Esophagus mucosa (tissue), 1 donor: ENCODE measurements at regions not wholly inside any gene's neighbourhood (a gene's known extent, or its start where the extent isn't known, plus 50 kb on each side); places are given as distances from the start of the nearest gene placed in this dataset.

ENCODE experiments used
- ATAC-seq: fragments of 200-7000 bp; cut with Tn5 transposase; one replicate; pipeline ENCODE4 v1.9.1; 2020
- donor health status: DM: yes; HTN: yes; CAD: no.

GRCh38 chr2:128834207-128834879, 515.7 kb upstream of the HS6ST1 start:
- no peak for ATAC-seq

- no peak for ATAC-seq
Observed at GRCh38 chr2:128834880-128835252, 516.2 kb upstream of the HS6ST1 start.

GRCh38 chr2:128835342-128835855, 516.7 kb upstream of the HS6ST1 start:
- no peak for ATAC-seq

- no peak for ATAC-seq
Observed at GRCh38 chr2:128835974-128836373, 517.3 kb upstream of the HS6ST1 start.

- ATAC-seq: no peak
Observed at GRCh38 chr2:128836559-128837100, 518.0 kb upstream of the HS6ST1 start.

- ATAC-seq: no peak
Observed at GRCh38 chr2:128838244-128838643, 519.6 kb upstream of the HS6ST1 start.

- no peak for ATAC-seq
Observed at GRCh38 chr2:128841803-128842202, 523.1 kb upstream of the HS6ST1 start.

GRCh38 chr2:128867311-128867710, 548.6 kb upstream of the HS6ST1 start:
- ATAC-seq: no peak

- ATAC-seq: no peak
Observed at GRCh38 chr2:128867936-128868636, 549.4 kb upstream of the HS6ST1 start.

GRCh38 chr2:128868686-128869551, 550.3 kb upstream of the HS6ST1 start:
- ATAC-seq: peak; percentile 44

- no peak for ATAC-seq
Observed at GRCh38 chr2:128874608-128875007, 555.9 kb upstream of the HS6ST1 start.

- no peak for ATAC-seq
Observed at GRCh38 chr2:128876986-128877983, 558.6 kb upstream of the HS6ST1 start.

GRCh38 chr2:128879161-128879560, 560.5 kb upstream of the HS6ST1 start:
- ATAC-seq: no peak

- no peak for ATAC-seq
Observed at GRCh38 chr2:128894896-128895295, 576.2 kb upstream of the HS6ST1 start.

- ATAC-seq: no peak
Observed at GRCh38 chr2:128901572-128902391, 583.1 kb upstream of the HS6ST1 start.

GRCh38 chr2:128903637-128904036, 585.0 kb upstream of the HS6ST1 start:
- no peak for ATAC-seq

- no peak for ATAC-seq
Observed at GRCh38 chr2:128911276-128911675, 592.6 kb upstream of the HS6ST1 start.

- ATAC-seq: no peak
Observed at GRCh38 chr2:128914320-128914719, 595.7 kb upstream of the HS6ST1 start.

- no peak for ATAC-seq
Observed at GRCh38 chr2:128921751-128922150, 603.1 kb upstream of the HS6ST1 start.

GRCh38 chr2:128922154-128922553, 603.5 kb upstream of the HS6ST1 start:
- no peak for ATAC-seq

GRCh38 chr2:128925631-128926030, 607.0 kb upstream of the HS6ST1 start:
- no peak for ATAC-seq
